GM21723 (cell line): ENCODE measurements at regions not wholly inside any gene's neighbourhood (a gene's known extent, or its start where the extent isn't known, plus 50 kb on each side); places are given as distances from the start of the nearest gene placed in this dataset.
"Not testable (repeated sequence)": the region's sequence is repeated elsewhere in the genome, so short reads cannot be mapped to it uniquely, and the experiment has no call there.

Source experiments
- ATAC-seq: cut with Tn5 transposase; IDR thresholded peaks from one replicate; pipeline ENCODE4 v1.9.1; 2021; ENCODE audit warnings: mild to moderate bottlenecking, moderate library complexity; ENCODE audit not compliant: unreplicated experiment

- no peak for ATAC-seq
These were observed 2042.6 kb upstream of the CDH6 start for GRCh38 chr5:29150840-29151239.

GRCh38 chr5:29148581-29148980 is 2044.9 kb upstream of the CDH6 start:
- no peak for ATAC-seq

- ATAC-seq = no peak
These were observed 2045.4 kb upstream of the CDH6 start for GRCh38 chr5:29148073-29148472.

- no peak for ATAC-seq
These were observed 2050.2 kb upstream of the CDH6 start for GRCh38 chr5:29143266-29143665.

GRCh38 chr5:29134418-29134817 is 2059.1 kb upstream of the CDH6 start:
- ATAC-seq = no peak

- no peak for ATAC-seq
These were observed 2062.2 kb upstream of the CDH6 start for GRCh38 chr5:29131285-29131684.

- no peak for ATAC-seq
These were observed 2062.7 kb upstream of the CDH6 start for GRCh38 chr5:29130786-29131185.

GRCh38 chr5:29127524-29128156 is 2065.8 kb upstream of the CDH6 start:
- not testable (repeated sequence) for ATAC-seq

- not testable (repeated sequence) for ATAC-seq
These were observed 2067.0 kb upstream of the CDH6 start for GRCh38 chr5:29126462-29126861.

- ATAC-seq = no peak
These were observed 2071.2 kb upstream of the CDH6 start for GRCh38 chr5:29122306-29122705.

GRCh38 chr5:29114331-29114768 is 2076.0 kb upstream of the CDH9 start:
- ATAC-seq = no peak

- ATAC-seq = no peak
These were observed 2075.1 kb upstream of the CDH9 start for GRCh38 chr5:29113516-29113915.

- ATAC-seq = no peak
These were observed 2061.2 kb upstream of the CDH9 start for GRCh38 chr5:29099585-29099984.

GRCh38 chr5:29089591-29090130 is 2051.3 kb upstream of the CDH9 start:
- ATAC-seq = no peak

- no peak for ATAC-seq
These were observed 2046.8 kb upstream of the CDH9 start for GRCh38 chr5:29085142-29085541.

- ATAC-seq = no peak
These were observed 2041.4 kb upstream of the CDH9 start for GRCh38 chr5:29079771-29080170.

GRCh38 chr5:29077451-29077850 is 2039.1 kb upstream of the CDH9 start:
- ATAC-seq = no peak

- no peak for ATAC-seq
These were observed 2030.7 kb upstream of the CDH9 start for GRCh38 chr5:29069104-29069402.

GRCh38 chr5:29061381-29061780 is 2023.0 kb upstream of the CDH9 start:
- ATAC-seq = no peak

- no peak for ATAC-seq
These were observed 2016.3 kb upstream of the CDH9 start for GRCh38 chr5:29054694-29055093.

- no peak for ATAC-seq
These were observed 2015.9 kb upstream of the CDH9 start for GRCh38 chr5:29054282-29054681.

GRCh38 chr5:29051509-29051908 is 2013.1 kb upstream of the CDH9 start:
- no peak for ATAC-seq

- ATAC-seq = no peak
These were observed 2003.8 kb upstream of the CDH9 start for GRCh38 chr5:29042152-29042551.
